ENCODE measurements at regions not wholly inside any gene's neighbourhood (a gene's known extent, or its start where the extent isn't known, plus 50 kb on each side); places are given as distances from the start of the nearest gene placed in this dataset.

DNA sequence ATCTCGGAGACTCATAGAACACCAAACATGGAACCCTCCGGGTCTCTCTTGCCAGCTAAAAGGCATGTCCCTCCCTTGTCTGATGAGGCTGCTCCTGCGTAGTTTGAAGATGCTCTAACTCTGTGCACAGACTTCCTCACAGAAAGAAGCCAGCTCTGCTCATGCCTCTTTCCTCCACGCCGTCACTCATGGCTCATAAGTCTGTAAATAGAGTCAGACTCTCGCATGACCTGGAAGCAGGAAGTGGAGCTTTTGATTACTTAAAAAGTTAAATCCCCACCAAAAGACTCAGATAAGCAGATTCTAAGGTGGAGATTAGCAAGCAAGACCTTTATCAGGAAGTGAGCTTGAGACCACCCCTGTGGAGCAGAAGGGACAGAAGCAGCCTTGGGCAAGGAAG, 171.6 kb downstream of the TRIM33 start:
- WGBS (ENCODE audit: extremely low coverage, insufficient read length, low lambda C conversion rate), result no CpG with 5 or more reads among the region's 6 CpGs
- no peaks in the 10 kb centered on the region for H3K23me2 ChIP-seq (ENCODE audit: insufficient read length, low read depth, low read length, poor library complexity, severe bottlenecking)
- no peak overlapping the region for H3T11ph ChIP-seq (ENCODE audit: low read length)
- H3K14ac ChIP-seq (ENCODE audit: insufficient read depth, low read length), result no peak overlapping the region; the same call in 1 of the 2 replicates
- H4K20me1 ChIP-seq (ENCODE audit: control insufficient read depth, insufficient read depth, insufficient read length), result no peaks in the 10 kb centered on the region
- H3K4me2 ChIP-seq (ENCODE audit: insufficient read depth, insufficient read length, low read length), result no peak overlapping the region
- no peak overlapping the region for H2BK120ac ChIP-seq (ENCODE audit: low read depth, low read length, poor library complexity, severe bottlenecking)
- no peak overlapping the region for H3K18ac ChIP-seq (ENCODE audit: insufficient read length, low read depth, low read length)
- H3K27ac ChIP-seq (ENCODE audit: insufficient read length, low read depth, low read length), result no peak overlapping the region
- H3K23ac ChIP-seq (ENCODE audit: insufficient read length, low read depth, low read length), result no peak overlapping the region
- H2BK20ac ChIP-seq (ENCODE audit: low read depth, low read length, poor library complexity, severe bottlenecking), result no peak overlapping the region
- H2AFZ ChIP-seq (ENCODE audit: low read length), result no peak overlapping the region
- no peaks in the 10 kb centered on the region for H3K27me3 ChIP-seq (ENCODE audit: insufficient read depth, low read length)
- Mint-ChIP-seq H3K36me3 (ENCODE audit: insufficient read depth in 1 of 3, low read depth in 3 of 3) (no peaks in the 10 kb centered on the region; a peak in 1 of 7 replicates), H3K4me3 (no peak overlapping the region), H3K27me3 (ENCODE audit: low read depth) (peaks cover 14% of the 10 kb centered on the region), H3K4me1 (peaks cover 0 to 5% of the 10 kb centered on the region in 2 experiments; a peak in 1 of 4 replicates), H3K27ac (no peak overlapping the region), H3K9me3 (no peaks in the 10 kb centered on the region; a peak in 1 of 5 replicates)
- no peak overlapping the region for H2BK15ac ChIP-seq (ENCODE audit: low read depth, low read length)
- no peaks in the 10 kb centered on the region for H3K79me1 ChIP-seq (ENCODE audit: insufficient read depth, low read depth, low read length, poor library complexity, severe bottlenecking)
- H3K4me1 ChIP-seq (ENCODE audit: insufficient read depth, low read length), result no peaks in the 10 kb centered on the region
- no peak overlapping the region for H3K4ac ChIP-seq (ENCODE audit: low read depth, low read length)
- no peak overlapping the region for H3K9ac ChIP-seq (ENCODE audit: extremely low read depth, insufficient read length, low read length)
- no peaks in the 10 kb centered on the region for H3K9me3 ChIP-seq (ENCODE audit: control insufficient read depth, low read depth, low read length)
- H2BK12ac ChIP-seq (ENCODE audit: insufficient read length, low read depth, low read length), result no peak overlapping the region
- TF ChIP-seq, protein P1, sequence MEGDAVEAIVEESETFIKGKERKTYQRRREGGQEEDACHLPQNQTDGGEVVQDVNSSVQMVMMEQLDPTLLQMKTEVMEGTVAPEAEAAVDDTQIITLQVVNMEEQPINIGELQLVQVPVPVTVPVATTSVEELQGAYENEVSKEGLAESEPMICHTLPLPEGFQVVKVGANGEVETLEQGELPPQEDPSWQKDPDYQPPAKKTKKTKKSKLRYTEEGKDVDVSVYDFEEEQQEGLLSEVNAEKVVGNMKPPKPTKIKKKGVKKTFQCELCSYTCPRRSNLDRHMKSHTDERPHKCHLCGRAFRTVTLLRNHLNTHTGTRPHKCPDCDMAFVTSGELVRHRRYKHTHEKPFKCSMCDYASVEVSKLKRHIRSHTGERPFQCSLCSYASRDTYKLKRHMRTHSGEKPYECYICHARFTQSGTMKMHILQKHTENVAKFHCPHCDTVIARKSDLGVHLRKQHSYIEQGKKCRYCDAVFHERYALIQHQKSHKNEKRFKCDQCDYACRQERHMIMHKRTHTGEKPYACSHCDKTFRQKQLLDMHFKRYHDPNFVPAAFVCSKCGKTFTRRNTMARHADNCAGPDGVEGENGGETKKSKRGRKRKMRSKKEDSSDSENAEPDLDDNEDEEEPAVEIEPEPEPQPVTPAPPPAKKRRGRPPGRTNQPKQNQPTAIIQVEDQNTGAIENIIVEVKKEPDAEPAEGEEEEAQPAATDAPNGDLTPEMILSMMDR (conservative IDR thresholded peaks at IDR 0.05), result no peak
- no peak overlapping the region for H3K56ac ChIP-seq (ENCODE audit: insufficient read length, low read depth, low read length)
- no peak overlapping the region for H2AK5ac ChIP-seq (ENCODE audit: insufficient read length, low read length)
- no peaks in the 10 kb centered on the region for H3K79me2 ChIP-seq (ENCODE audit: insufficient read depth, low read length)
- no peak for DNase-seq
- H2BK5ac ChIP-seq (ENCODE audit: insufficient read length, low read length), result no peak overlapping the region
- H4K5ac ChIP-seq (ENCODE audit: insufficient read length, low read depth, low read length), result no peak overlapping the region
- no peak overlapping the region for H4K91ac ChIP-seq (ENCODE audit: insufficient read length, low read depth, low read length)
- H4K8ac ChIP-seq (replicated peaks; ENCODE audit: insufficient read length, low read depth, low read length), result no peak overlapping the region
